B cell (primary cell): ENCODE measurements at regions not wholly inside any gene's neighbourhood (a gene's known extent, or its start where the extent isn't known, plus 50 kb on each side); places are given as distances from the start of the nearest gene placed in this dataset.

Experiments used
- ATAC-seq: fragments of 200-7000 bp; cut with Tn5 transposase; one replicate; pipeline ENCODE4 v1.10.0; 2021; ENCODE audit warnings: low read depth, mild to moderate bottlenecking, moderate number of reproducible peaks, moderate library complexity
- CTCF ChIA-PET: fragments of 350-600 bp; sonication (Branson Sonifier 250); formaldehyde crosslinking; loops from one replicate; lab custom pipeline; 2021; ENCODE audit warnings: antibody characterized with exemption, inconsistent platforms; lab: Charles Lee
- POLR2A ChIA-PET: fragments of 350-600 bp; sonication (Branson Sonifier 250); formaldehyde crosslinking; loops from one replicate; lab custom pipeline; 2021; ENCODE audit warnings: antibody characterized with exemption; lab: Charles Lee
- DNase-seq: peaks from one replicate; pipeline ENCODE4 v3.0.0; 2013
- H2AFZ ChIP-seq: 2 replicates; pipeline ENCODE4 v1.6.1; 2012; ENCODE audit warnings: mild to moderate bottlenecking, low read depth, low read length; ENCODE audit not compliant: insufficient read depth, poor library complexity, severe bottlenecking
- H3K27ac ChIP-seq, 2 donors: 1 replicate in 1 of 2; 2 replicates in 1 of 2; pipeline ENCODE4 v1.5.1; 2012 to 2013; ENCODE audit warnings: low read length in 2 of 2, mild to moderate bottlenecking in 2 of 2, moderate library complexity in 1 of 2
- H3K27me3 ChIP-seq, 4 experiments: fragments of 200-600 bp in 1 of 4; sonication (generic) in 1 of 4; replicated peaks in 1 of 4; 1 replicate in 2 of 4; 2 replicates in 2 of 4; pipeline versions ENCODE4 v1.6.1 to v1.7.0; 2013 to 2016; ENCODE audit warnings: low read length in 3 of 4, mild to moderate bottlenecking in 2 of 4, mixed read lengths in 1 of 4, moderate library complexity in 1 of 4; ENCODE audit not compliant: insufficient read depth in 4 of 4, control insufficient read depth in 3 of 4; ENCODE audit errors: control extremely low read depth in 1 of 4
- H3K36me3 ChIP-seq, 2 experiments: replicated peaks in 1 of 2; 1 replicate in 1 of 2; 2 replicates in 1 of 2; pipeline versions ENCODE4 v1.6.1 to v1.7.1; 2013; ENCODE audit warnings: low read length in 1 of 2; ENCODE audit not compliant: insufficient read depth in 2 of 2, control insufficient read depth in 1 of 2; ENCODE audit errors: control extremely low read depth in 1 of 2, extremely low read depth in 1 of 2
- H3K4me1 ChIP-seq, 2 donors: fragments of 200-600 bp in 1 of 2; sonication (generic) in 1 of 2; 1 replicate in 1 of 2; 2 replicates in 1 of 2; pipeline versions ENCODE4 v1.5.1 to v1.6.1; 2013 to 2017; ENCODE audit warnings: low read length in 2 of 2; ENCODE audit not compliant: control insufficient read depth in 2 of 2, insufficient read depth in 2 of 2
- H3K4me2 ChIP-seq: replicated peaks from 2 replicates; pipeline ENCODE3; 2012; ENCODE audit warnings: mild to moderate bottlenecking, low read depth, low read length; ENCODE audit not compliant: poor library complexity, severe bottlenecking
- H3K4me3 ChIP-seq, 5 experiments: fragments of 200-600 bp in 1 of 5; sonication (generic) in 1 of 5; 1 replicate in 3 of 5; 2 replicates in 2 of 5; pipeline versions ENCODE4 v1.5.1 to v1.7.0; 2011 to 2016; ENCODE audit warnings: low read length in 4 of 5, mild to moderate bottlenecking in 4 of 5, low read depth in 2 of 5, control low read depth in 1 of 5, moderate library complexity in 1 of 5; ENCODE audit not compliant: insufficient read depth in 1 of 5; ENCODE audit errors: control extremely low read depth in 1 of 5, extremely low read depth in 1 of 5
- H3K79me2 ChIP-seq: fragments of 200-600 bp; sonication (generic); one replicate; pipeline ENCODE4 v1.6.0; 2016; ENCODE audit warnings: low read length; ENCODE audit not compliant: control insufficient read depth, insufficient read depth
- H3K9ac ChIP-seq: fragments of 200-600 bp; sonication (generic); 2 replicates; pipeline ENCODE4 v1.6.1; 2017; ENCODE audit warnings: mild to moderate bottlenecking, low read length, moderate library complexity
- H3K9me3 ChIP-seq, 3 donors: one replicate each; pipeline versions ENCODE4 v1.6.1 to v1.7.1; 2013; ENCODE audit warnings: low read length in 2 of 3; ENCODE audit not compliant: control insufficient read depth in 2 of 3, insufficient read depth in 1 of 3; ENCODE audit errors: control extremely low read depth in 1 of 3
- H4K20me1 ChIP-seq: 2 replicates; pipeline ENCODE4 v1.6.0; 2012; ENCODE audit warnings: mild to moderate bottlenecking, low read length; ENCODE audit not compliant: insufficient read depth, control insufficient read depth, poor library complexity, severe bottlenecking
- H3K27ac Mint-ChIP-seq: one replicate; pipeline ENCODE4 v1.8.0; 2021; ENCODE audit warnings: mixed read lengths
- H3K27me3 Mint-ChIP-seq: one replicate; pipeline ENCODE4 v1.8.0; 2021; ENCODE audit warnings: mixed read lengths
- H3K4me1 Mint-ChIP-seq: one replicate; pipeline ENCODE4 v1.8.0; 2021; ENCODE audit warnings: mixed read lengths
- H3K4me3 Mint-ChIP-seq: one replicate; pipeline ENCODE4 v1.8.0; 2021; ENCODE audit warnings: mixed read lengths
- H3K9me3 Mint-ChIP-seq: one replicate; pipeline ENCODE4 v1.8.0; 2022; ENCODE audit warnings: mixed read lengths; ENCODE audit not compliant: insufficient read depth
- CTCF ChIP-seq: fragments of 200-600 bp; IDR thresholded peaks from one replicate; pipeline ENCODE4 v1.8.0; 2022; ENCODE audit warnings: antibody characterized with exemption, mild to moderate bottlenecking
- EZH2 ChIP-seq: IDR thresholded peaks from 2 replicates; pipeline ENCODE4 v1.6.1; 2012; ENCODE audit warnings: borderline replicate concordance, low read depth, mild to moderate bottlenecking, moderate library complexity, low read length; ENCODE audit not compliant: insufficient read depth, poor library complexity, severe bottlenecking
- WGBS: methylation state at CpG from one replicate; pipeline ENCODE4 v1.1.5; 2013; ENCODE audit warnings: missing lambda C conversion rate; ENCODE audit not compliant: insufficient coverage; 5-methylcytosine and 5-hydroxymethylcytosine counted together
- intact Hi-C: fragments of 100-400 bp; cut with micrococcal nuclease; formaldehyde crosslinking; loops from one replicate; pipeline ENCODE4 v1.10.0; 2022

- Histone ChIP-seq H3K4me1 (no peaks in the 10 kb centered on the region), H3K36me3 (no peaks in the 10 kb centered on the region), H3K27me3 (no peaks in the 10 kb centered on the region), H3K9me3 (peaks cover 0 to 6% (median 0%) of the 10 kb centered on the region in 3 donors), H2AFZ (no peak overlapping the region), H3K4me2 (no peak overlapping the region), H3K9ac (no peak overlapping the region), H3K79me2 (no peaks in the 10 kb centered on the region), H3K4me3 (no peak overlapping the region), H4K20me1 (no peaks in the 10 kb centered on the region), H3K27ac (no peak overlapping the region)
- peaks cover 3% of the 10 kb centered on the region for H3K27me3 Mint-ChIP-seq
- no peaks in the 10 kb centered on the region for H3K4me1 Mint-ChIP-seq
- H3K4me3 Mint-ChIP-seq = no peak overlapping the region
- ATAC-seq (no peak), DNase-seq (no peak)
- H3K27ac Mint-ChIP-seq = no peak overlapping the region
- WGBS = 20% methylated on average over 3 of the region's 3 CpGs
- CTCF ChIA-PET = no interaction called here
- no peaks in the 10 kb centered on the region for H3K9me3 Mint-ChIP-seq
- POLR2A ChIA-PET = no interaction called here
- intact Hi-C loops = no loop called here
- no peak for TF ChIP-seq EZH2
- TF ChIP-seq CTCF = no peak
These were observed 99.1 kb upstream of the SEC61G start for GRCh38 chr7:54858008-54858692.

GRCh38 chr7:54859066-54859465 is 100.1 kb upstream of the SEC61G start:
- Histone ChIP-seq H3K27ac (no peak overlapping the region), H3K4me2 (no peak overlapping the region), H4K20me1 (no peaks in the 10 kb centered on the region), H3K9ac (no peak overlapping the region), H3K9me3 (peaks cover 0 to 6% (median 0%) of the 10 kb centered on the region in 3 donors), H3K79me2 (no peaks in the 10 kb centered on the region), H2AFZ (no peak overlapping the region), H3K36me3 (no peaks in the 10 kb centered on the region), H3K4me3 (no peak overlapping the region), H3K4me1 (no peaks in the 10 kb centered on the region), H3K27me3 (no peaks in the 10 kb centered on the region)
- POLR2A ChIA-PET = no interaction called here
- H3K4me1 Mint-ChIP-seq = no peaks in the 10 kb centered on the region
- H3K27me3 Mint-ChIP-seq = peaks cover 3% of the 10 kb centered on the region
- DNase-seq = no peak
- CTCF ChIA-PET = no interaction called here
- no peak overlapping the region for H3K4me3 Mint-ChIP-seq
- no peak for TF ChIP-seq EZH2
- no peak for TF ChIP-seq CTCF
- H3K27ac Mint-ChIP-seq = no peak overlapping the region
- intact Hi-C loops = no loop called here
- no peak for ATAC-seq
- H3K9me3 Mint-ChIP-seq = no peaks in the 10 kb centered on the region
